Ovary (tissue), 3 donors: ENCODE measurements at regions not wholly inside any gene's neighbourhood (a gene's known extent, or its start where the extent isn't known, plus 50 kb on each side); places are given as distances from the start of the nearest gene placed in this dataset.

Source experiments
- EP300 ChIP-seq: sonication (generic); formaldehyde crosslinking; IDR thresholded peaks from one replicate; pipeline ENCODE4 v1.6.1; 2017; ENCODE audit warnings: antibody characterized with exemption
- POLR2A ChIP-seq: fragments of 450-650 bp; IDR thresholded peaks from one replicate; pipeline ENCODE4 v1.6.1; 2017; ENCODE audit warnings: antibody characterized with exemption, mild to moderate bottlenecking, moderate library complexity
- TF ChIP-seq, protein P1 (sequence below), 3 donors: fragments of 450-650 bp in 2 of 3; fragments of 200-600 bp in 1 of 3; IDR thresholded peaks; one replicate each; pipeline versions ENCODE4 v1.5.1 to v1.8.0; 2016 to 2022; ENCODE audit warnings: antibody characterized with exemption in 3 of 3, mild to moderate bottlenecking in 1 of 3
- donor health status: DM: no; HTN: no; CAD: no.

DNA sequence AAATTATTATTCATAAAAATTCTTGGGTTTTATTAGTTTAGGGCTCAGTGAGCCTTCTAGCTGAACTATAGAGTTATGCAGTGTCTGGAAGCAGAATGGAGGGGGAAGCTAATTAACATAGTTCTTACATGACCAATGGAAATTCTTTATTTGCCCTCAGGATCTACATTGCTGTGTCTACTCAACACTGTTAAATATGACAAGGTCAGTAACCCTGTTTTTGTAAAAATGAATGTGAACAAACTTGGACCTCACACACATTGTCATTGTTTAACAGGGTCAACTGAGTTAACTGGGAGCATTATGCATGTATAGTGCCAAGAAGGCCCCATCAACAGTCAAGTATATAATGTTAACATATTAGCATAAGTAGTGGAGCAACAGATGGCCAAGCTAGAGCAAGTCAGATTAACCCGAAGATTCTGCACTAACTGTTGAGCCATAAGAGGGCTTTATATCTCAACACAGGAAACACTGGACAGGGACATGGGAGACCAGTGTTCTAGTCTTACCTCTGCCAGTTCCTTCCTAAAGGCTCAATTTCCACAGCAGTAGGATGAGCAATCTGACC lies 122.5 kb upstream of the SEM1 start:
- TF ChIP-seq, protein P1, sequence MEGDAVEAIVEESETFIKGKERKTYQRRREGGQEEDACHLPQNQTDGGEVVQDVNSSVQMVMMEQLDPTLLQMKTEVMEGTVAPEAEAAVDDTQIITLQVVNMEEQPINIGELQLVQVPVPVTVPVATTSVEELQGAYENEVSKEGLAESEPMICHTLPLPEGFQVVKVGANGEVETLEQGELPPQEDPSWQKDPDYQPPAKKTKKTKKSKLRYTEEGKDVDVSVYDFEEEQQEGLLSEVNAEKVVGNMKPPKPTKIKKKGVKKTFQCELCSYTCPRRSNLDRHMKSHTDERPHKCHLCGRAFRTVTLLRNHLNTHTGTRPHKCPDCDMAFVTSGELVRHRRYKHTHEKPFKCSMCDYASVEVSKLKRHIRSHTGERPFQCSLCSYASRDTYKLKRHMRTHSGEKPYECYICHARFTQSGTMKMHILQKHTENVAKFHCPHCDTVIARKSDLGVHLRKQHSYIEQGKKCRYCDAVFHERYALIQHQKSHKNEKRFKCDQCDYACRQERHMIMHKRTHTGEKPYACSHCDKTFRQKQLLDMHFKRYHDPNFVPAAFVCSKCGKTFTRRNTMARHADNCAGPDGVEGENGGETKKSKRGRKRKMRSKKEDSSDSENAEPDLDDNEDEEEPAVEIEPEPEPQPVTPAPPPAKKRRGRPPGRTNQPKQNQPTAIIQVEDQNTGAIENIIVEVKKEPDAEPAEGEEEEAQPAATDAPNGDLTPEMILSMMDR (IDR thresholded peaks at IDR 0.05), result no peak
- TF ChIP-seq EP300 (no peak), POLR2A (no peak)
